MM.1S (cell line): ENCODE measurements at regions not wholly inside any gene's neighbourhood (a gene's known extent, or its start where the extent isn't known, plus 50 kb on each side); places are given as distances from the start of the nearest gene placed in this dataset.

Source experiments
- CTCF ChIP-seq: fragments of 300-600 bp; sonication (generic); IDR thresholded peaks from 2 replicates; pipeline ENCODE4 v1.5.1; 2016; ENCODE audit warnings: antibody characterized with exemption, low read length, mixed read lengths
- EZH2 ChIP-seq: fragments of 300-600 bp; sonication (generic); optimal IDR thresholded peaks from 2 replicates; pipeline ENCODE3; 2017; ENCODE audit warnings: low read depth, mild to moderate bottlenecking, antibody characterized with exemption, low read length, mixed read lengths
- EZH2phosphoT487 ChIP-seq: fragments of 300-600 bp; sonication (generic); IDR thresholded peaks from 2 replicates; pipeline ENCODE4 v1.6.1; 2018; ENCODE audit warnings: antibody characterized with exemption, low read length

GRCh38 chr18:73983970-73984369 is 163.7 kb downstream of the FBXO15 start:
- TF ChIP-seq CTCF (no peak), EZH2 (no peak), EZH2phosphoT487 (no peak)
